Activated CD4-positive, alpha-beta T cell treated with anti-CD3 and anti-CD28 coated beads for 48 hours (primary cell): ENCODE measurements at regions not wholly inside any gene's neighbourhood (a gene's known extent, or its start where the extent isn't known, plus 50 kb on each side); places are given as distances from the start of the nearest gene placed in this dataset.
"Not testable (repeated sequence)": the region's sequence is repeated elsewhere in the genome, so short reads cannot be mapped to it uniquely, and the experiment has no call there.

ENCODE experiments used
- DNase-seq: peaks from one replicate; pipeline ENCODE4 v3.0.0-alpha.2; 2020

GRCh38 chr7:67486401-67486800 lies 489.8 kb downstream of the TYW1 start:
- no peak for DNase-seq

DNA sequence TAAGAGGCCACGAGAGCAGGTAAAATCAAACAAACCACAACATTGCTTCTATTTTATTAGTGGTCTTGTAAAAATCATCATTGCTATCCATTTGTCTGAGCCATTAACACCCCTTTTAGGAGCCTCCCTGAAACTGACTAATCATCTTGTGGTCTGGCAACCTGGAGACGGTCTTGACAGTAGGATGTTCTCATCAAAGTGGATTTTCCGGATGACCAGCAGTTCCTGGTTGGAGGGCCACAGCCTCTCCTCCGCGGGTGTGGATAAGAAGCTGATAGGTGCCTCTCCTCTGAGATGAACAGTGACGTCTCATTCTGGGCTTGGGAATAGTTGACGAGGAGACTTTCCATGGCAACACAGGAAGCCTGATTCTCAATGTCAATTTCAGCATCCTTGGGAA lies 490.7 kb downstream of the TYW1 start:
- DNase-seq = no peak

- DNase-seq = no peak
Measured at GRCh38 chr7:67489881-67490280, 493.2 kb downstream of the TYW1 start.

DNA sequence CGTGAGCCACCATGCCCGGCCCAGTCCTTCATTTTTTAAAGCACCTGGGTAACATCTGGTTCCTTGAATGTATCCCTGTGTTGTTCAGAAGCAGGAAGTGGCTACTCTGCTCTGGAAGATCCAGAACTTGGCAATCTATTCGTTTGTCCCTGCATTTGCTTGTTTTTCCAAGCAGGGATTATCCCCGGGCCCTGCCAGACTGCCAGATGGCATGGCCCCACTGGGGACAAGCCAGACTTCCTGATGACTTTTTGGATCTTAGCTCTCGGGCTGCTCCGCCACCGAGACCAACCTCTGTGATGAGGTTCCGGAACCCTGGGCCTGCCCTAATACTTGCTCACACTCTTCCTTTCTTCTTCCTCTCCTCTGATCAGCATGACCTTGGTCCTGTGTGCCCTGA lies 496.7 kb downstream of the TYW1 start:
- no peak for DNase-seq

- DNase-seq = no peak
Measured at GRCh38 chr7:67496589-67496988, 500.0 kb downstream of the TYW1 start.

DNA sequence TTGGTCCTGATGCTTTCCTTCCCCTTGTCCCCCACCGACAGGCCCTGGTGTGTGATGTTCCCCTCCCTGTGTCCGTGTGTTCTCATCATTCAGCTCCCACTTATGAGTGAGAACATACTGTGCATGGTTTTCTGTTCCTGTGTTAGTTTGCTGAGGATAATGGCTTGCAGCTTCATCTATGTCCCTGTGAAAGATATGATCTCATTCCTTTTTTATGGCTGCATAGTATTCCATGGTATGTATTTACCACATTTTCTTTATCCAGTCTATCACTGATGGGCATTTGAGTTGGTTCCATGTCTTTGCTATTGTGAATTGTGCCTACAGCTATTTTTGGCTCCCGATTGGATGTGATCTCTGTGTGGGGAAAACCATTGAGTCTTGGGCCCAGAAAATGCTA lies 501.3 kb downstream of the TYW1 start:
- DNase-seq = not testable (repeated sequence)

DNA sequence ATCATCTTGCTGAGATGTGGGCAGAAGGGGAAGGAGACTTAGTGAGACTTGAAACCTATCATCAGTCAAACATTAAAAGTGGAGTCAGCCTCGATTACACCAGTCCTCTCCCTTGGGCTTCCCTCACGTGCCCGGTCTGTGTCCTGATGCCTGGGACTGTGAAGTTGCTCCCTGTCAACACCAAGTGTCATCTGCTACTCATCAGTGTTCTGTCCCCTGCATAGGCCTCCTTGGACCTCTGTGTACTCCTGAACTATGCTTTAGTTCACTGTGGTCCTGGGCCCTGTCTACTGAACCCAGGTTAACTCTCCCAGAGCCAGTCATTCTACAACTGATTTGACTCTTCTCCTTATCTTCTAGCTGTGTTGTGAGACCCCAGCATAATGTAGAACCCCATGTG lies 506.3 kb downstream of the TYW1 start:
- no peak for DNase-seq

- DNase-seq = no peak
Measured at GRCh38 chr7:67505449-67505848, 508.8 kb downstream of the TYW1 start.

GRCh38 chr7:67512481-67512880 lies 515.8 kb downstream of the TYW1 start:
- DNase-seq = no peak

DNA sequence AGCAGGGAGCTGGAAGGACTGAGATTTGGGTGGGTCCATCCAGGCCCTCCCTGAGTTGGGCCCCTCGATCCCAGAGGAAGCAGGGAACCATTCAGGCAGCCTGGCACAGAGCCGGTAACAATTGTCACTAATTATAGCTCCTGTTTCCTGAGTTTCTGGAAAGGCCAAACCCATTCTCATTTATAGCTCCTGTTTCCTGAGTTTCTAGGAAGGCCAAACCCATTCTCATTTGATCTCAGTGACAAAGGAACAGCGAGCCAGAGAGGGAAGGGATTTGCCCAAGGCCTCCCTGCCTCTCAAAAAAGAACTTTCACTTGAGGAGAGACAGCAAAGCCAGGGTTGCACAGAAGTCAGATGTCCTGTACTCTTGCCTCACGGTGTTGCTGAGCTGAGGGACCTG lies 521.9 kb downstream of the TYW1 start:
- DNase-seq = no peak

DNA sequence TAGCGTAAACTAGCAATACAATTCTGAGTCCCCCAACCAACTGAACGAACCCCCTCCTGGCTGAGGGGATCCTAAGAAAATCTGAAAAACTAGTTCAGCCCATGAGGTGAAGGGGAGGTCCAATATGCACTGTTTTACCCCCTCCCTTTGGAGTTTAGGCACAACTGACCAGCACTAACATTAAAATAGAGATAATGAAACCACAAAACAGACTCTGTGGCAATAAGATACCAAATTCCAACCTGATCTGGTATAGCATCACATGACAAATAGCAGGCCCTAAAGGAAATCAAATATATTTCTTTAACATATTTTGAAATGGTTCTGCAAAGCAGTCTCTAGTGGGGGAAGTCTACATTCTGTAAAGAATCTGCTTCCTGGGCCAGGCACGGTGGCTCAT lies 522.5 kb downstream of the TYW1 start:
- DNase-seq = no peak

DNA sequence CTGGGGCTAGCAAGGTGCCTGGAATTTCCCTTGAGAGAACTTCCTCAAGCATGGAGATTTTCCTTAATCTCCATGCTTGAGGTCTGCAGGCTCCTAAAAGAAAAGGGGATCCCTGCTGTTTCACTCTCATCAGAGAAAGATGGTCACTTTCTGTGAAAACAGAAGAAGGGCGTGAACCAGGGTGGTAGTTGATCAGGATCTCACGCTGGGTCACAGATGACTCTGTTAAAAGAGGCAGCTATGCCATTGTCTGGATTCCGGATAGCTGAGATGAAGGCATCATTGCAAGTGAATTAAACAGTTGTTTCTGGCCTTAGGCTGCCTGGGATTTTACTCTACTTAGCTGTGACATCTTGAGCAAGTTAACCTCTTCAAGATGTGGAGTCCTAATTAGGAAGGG lies 525.9 kb downstream of the TYW1 start:
- DNase-seq = no peak

DNA sequence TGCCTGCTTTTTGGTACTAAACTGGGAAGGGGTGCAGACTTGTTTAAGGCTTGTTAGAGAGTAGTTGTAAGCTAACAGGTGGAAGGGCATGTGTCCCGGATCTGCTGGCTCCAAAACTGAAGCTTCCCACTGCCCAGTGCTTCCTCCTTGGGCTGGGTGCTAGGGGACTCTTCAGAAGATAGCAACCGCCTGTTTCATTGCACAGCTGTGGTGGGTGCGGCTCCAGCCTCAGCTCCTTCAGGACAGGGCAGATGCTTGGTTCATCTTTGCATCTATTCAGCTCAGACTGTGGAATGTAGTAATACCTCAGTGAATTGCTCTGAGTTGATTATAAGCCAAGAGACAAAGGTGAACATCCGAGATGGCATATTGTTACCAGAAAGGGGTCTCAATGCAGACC lies 527.1 kb downstream of the TYW1 start:
- no peak for DNase-seq

- DNase-seq = no peak
Measured at GRCh38 chr7:67525588-67525987, 529.0 kb downstream of the TYW1 start.

GRCh38 chr7:67535241-67535989 lies 538.8 kb downstream of the TYW1 start:
- no peak for DNase-seq

DNA sequence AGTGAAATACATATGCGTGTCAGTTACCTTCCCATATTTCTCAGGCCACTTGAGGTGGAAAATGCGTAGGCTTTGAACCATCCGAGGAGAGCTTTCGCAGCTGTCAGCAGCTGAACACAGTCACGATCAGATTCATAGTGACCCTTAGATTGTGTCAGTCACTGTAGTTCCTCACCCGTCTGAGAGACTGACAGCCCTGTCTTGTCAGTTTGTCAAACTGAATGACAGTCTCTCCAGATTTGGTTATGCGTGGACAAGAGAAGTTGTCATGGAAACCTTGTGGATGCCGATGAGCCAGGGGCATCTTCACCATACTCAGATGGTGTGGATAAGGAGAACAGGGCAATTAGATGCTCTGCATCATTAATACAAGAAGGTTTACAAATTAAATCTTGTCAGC lies 546.3 kb downstream of the TYW1 start:
- no peak for DNase-seq

GRCh38 chr7:67547183-67547907 lies 550.7 kb downstream of the TYW1 start:
- no peak for DNase-seq

DNA sequence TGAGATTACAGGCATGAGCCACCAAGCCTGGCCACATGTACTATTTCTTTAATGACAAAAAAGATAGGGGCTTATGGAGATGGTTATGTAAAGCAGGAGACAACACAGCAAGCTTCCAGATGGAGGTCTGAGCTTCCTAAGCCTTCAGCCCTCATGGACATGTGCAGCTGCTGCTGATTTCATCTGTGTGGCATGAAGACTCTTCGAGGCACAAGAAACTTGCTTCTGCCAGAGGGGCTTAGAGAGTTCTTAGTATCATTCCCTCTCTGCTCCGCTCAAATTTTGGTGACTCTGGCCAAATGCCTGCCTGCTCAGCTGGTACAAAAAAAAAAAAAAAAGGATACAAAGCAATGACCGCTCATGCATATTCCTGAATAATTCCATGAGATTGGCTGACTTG lies 552.5 kb downstream of the TYW1 start:
- DNase-seq = no peak

GRCh38 chr7:67550801-67551436 lies 554.3 kb downstream of the TYW1 start:
- no peak for DNase-seq

DNA sequence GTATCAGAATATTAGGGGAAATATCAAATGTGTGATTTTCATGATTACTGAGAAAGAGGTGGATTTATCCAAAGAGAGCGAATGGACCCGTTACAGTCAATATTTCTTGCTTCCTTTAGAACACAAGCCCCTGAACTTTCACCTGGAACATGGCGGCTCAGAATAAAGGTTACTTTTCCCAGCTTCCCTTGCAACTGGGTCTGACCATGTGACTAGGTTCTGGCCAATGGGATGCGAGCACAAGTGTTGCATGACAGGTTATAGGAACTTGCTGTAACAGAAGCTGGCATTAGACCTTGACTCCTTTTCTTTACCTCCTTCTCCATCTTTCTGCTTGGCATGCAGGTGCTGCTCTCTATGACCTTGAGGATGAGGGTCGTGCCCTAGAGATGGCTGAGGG lies 556.1 kb downstream of the TYW1 start:
- no peak for DNase-seq

DNA sequence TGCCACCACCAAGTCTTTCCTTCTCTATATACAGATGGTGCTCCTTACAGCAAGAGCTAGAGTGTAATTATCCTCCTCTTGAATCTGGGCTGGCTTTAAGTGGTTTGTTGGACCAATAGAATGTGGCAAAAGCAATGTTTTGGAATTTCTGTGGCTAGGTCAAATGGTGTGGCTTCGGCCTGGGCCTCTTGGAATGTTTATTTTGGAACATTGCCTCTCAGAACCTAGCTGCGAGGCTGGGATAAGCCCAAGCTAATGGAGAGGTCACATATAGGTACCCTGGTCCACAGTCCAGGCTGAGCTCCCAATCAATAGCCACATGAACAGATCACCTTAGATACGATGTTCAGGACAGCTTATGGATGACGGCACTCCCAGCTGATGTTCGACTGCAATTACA lies 556.7 kb downstream of the TYW1 start:
- no peak for DNase-seq

GRCh38 chr7:67554986-67555385 lies 558.4 kb downstream of the TYW1 start:
- no peak for DNase-seq

- DNase-seq = no peak
Measured at GRCh38 chr7:67564959-67565358, 568.3 kb downstream of the TYW1 start.

DNA sequence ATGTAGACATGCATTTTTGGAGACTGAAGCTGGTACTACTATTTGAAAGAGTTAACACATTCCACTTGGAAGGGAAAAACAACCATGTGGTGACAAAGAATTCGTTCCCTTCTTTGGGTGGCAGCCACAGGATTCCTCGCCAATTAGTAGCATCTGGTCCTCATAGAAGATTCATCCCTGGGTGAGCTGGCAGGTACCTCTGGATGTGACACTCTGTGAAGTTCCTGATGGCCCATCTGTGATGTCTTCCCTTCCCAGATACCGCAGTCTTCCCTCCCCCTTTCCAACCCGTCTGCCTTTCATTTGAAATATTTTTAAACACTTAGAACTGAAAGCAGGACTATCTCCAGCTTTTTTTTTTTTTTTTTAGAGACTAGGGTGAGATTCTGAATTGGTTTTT lies 569.5 kb downstream of the TYW1 start:
- no peak for DNase-seq
